ENCODE measurements at regions not wholly inside any gene's neighbourhood (a gene's known extent, or its start where the extent isn't known, plus 50 kb on each side); places are given as distances from the start of the nearest gene placed in this dataset.

- TF ChIP-seq NFIC (IDR thresholded peaks at IDR 0.05; ENCODE audit: low read depth, low read length) = no peak
- TF ChIP-seq CREB1 (IDR thresholded peaks at IDR 0.05; ENCODE audit: low read depth) = no peak
- no peak for TF ChIP-seq MXI1 (IDR thresholded peaks at IDR 0.05; ENCODE audit: low read depth, low read length)
- no peak for TF ChIP-seq CBX5 (IDR thresholded peaks at IDR 0.05; ENCODE audit: low read depth)
- TF ChIP-seq CREM (IDR thresholded peaks at IDR 0.05; ENCODE audit: low read depth) = no peak
- TF ChIP-seq CTCF (IDR thresholded peaks at IDR 0.05 in 2 of 3, conservative IDR thresholded peaks at IDR 0.05 in 1 of 3; ENCODE audit: control insufficient read depth in 2 of 3, extremely low read depth in 1 of 3, insufficient read depth in 1 of 3, low read depth in 3 of 3, low read length in 3 of 3) = no peak
- no peak for TF ChIP-seq POLR2A (IDR thresholded peaks at IDR 0.05; ENCODE audit: low read depth, low read length)
- no peak for TF ChIP-seq TBL1XR1 (IDR thresholded peaks at IDR 0.05; ENCODE audit: low read depth, low read length)
- no peak for TF ChIP-seq BRCA1 (IDR thresholded peaks at IDR 0.05; ENCODE audit: low read depth, low read length)
- TF ChIP-seq IRF3 (IDR thresholded peaks at IDR 0.05) = no peak
These were observed 443.8 kb downstream of the LRRC70 start for GRCh38 chr5:63022403-63022802.

All from GM12878 (cell line).